ENCODE measurements at regions not wholly inside any gene's neighbourhood (a gene's known extent, or its start where the extent isn't known, plus 50 kb on each side); places are given as distances from the start of the nearest gene placed in this dataset.
"Not testable (repeated sequence)": the region's sequence is repeated elsewhere in the genome, so short reads cannot be mapped to it uniquely, and the experiment has no call there.

DNA sequence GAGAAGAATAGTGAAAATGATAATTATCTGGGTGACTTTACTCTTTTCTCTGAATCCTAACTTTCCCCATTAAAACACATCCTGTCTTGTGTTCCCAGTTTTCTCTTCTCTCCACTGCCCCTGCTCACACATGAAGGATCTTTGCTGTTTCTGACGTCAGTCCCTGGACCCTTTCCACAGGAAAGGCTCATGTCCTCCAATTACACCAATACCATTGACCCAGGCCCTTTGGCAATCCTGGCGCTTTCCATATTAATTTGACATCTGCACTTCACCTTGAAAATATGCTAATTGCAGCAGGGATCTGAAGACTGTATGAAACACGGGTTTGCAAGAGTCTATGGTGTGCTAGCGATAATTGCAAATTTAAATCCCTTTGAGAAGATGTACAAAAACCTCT lies 170.2 kb upstream of the GOT2 start:
- Histone ChIP-seq H3K9me3 (ENCODE audit: control insufficient read depth in 2 of 2, low read length in 2 of 2) (no peaks in the 10 kb centered on the region), H3K4me1 (ENCODE audit: control insufficient read depth, insufficient read depth, low read length, poor library complexity, severe bottlenecking) (no peaks in the 10 kb centered on the region), H3K36me3 (ENCODE audit: control insufficient read depth, insufficient read depth, low read length) (no peaks in the 10 kb centered on the region), H3K4me3 (ENCODE audit: low read depth, low read length) (no peak overlapping the region), H3K27ac (ENCODE audit: insufficient read depth, low read length, poor library complexity, severe bottlenecking) (no peak overlapping the region), H3K27me3 (ENCODE audit: control insufficient read depth, insufficient read depth, low read length) (no peaks in the 10 kb centered on the region)
- ATAC-seq (ENCODE audit: low read depth in 2 of 2) (no peak), DNase-seq (no peak)
- no peak overlapping the region for H3K4me3 Mint-ChIP-seq
- no peaks in the 10 kb centered on the region for H3K27me3 Mint-ChIP-seq
- peaks cover 0 to 5% (median 2%) of the 10 kb centered on the region in 7 donors for H3K9me3 Mint-ChIP-seq
- no peaks in the 10 kb centered on the region for H3K4me1 Mint-ChIP-seq
- no peaks in the 10 kb centered on the region for H3K36me3 Mint-ChIP-seq
- no peak overlapping the region for H3K27ac Mint-ChIP-seq

- no peaks in the 10 kb centered on the region for H3K27me3 ChIP-seq (ENCODE audit: control insufficient read depth, insufficient read depth, low read length)
- no peaks in the 10 kb centered on the region for H3K36me3 ChIP-seq (ENCODE audit: control insufficient read depth, insufficient read depth, low read length)
- no peak overlapping the region for H3K4me3 ChIP-seq (ENCODE audit: low read depth, low read length)
- Mint-ChIP-seq H3K36me3 (peaks cover 5% of the 10 kb centered on the region), H3K4me1 (no peaks in the 10 kb centered on the region), H3K4me3 (no peak overlapping the region), H3K27ac (no peak overlapping the region), H3K27me3 (no peaks in the 10 kb centered on the region), H3K9me3 (peaks cover 0 to 6% (median 2%) of the 10 kb centered on the region in 7 donors)
- no peaks in the 10 kb centered on the region for H3K4me1 ChIP-seq (ENCODE audit: control insufficient read depth, insufficient read depth, low read length, poor library complexity, severe bottlenecking)
- no peak overlapping the region for H3K27ac ChIP-seq (ENCODE audit: insufficient read depth, low read length, poor library complexity, severe bottlenecking)
- DNase-seq, result no peak
- ATAC-seq (ENCODE audit: low read depth in 2 of 2), result no peak
- H3K9me3 ChIP-seq (ENCODE audit: control insufficient read depth in 2 of 2, low read length in 2 of 2), result no peaks in the 10 kb centered on the region
Measured at GRCh38 chr16:58889516-58889915, 155.4 kb upstream of the GOT2 start.

GRCh38 chr16:58885528-58886170 lies 151.5 kb upstream of the GOT2 start:
- Histone ChIP-seq H3K27ac (ENCODE audit: insufficient read depth, low read length, poor library complexity, severe bottlenecking) (no peak overlapping the region), H3K36me3 (ENCODE audit: control insufficient read depth, insufficient read depth, low read length) (no peaks in the 10 kb centered on the region), H3K27me3 (ENCODE audit: control insufficient read depth, insufficient read depth, low read length) (no peaks in the 10 kb centered on the region), H3K4me1 (ENCODE audit: control insufficient read depth, insufficient read depth, low read length, poor library complexity, severe bottlenecking) (no peaks in the 10 kb centered on the region), H3K9me3 (ENCODE audit: control insufficient read depth in 2 of 2, low read length in 2 of 2) (no peaks in the 10 kb centered on the region), H3K4me3 (ENCODE audit: low read depth, low read length) (no peak overlapping the region)
- Mint-ChIP-seq H3K4me1 (no peaks in the 10 kb centered on the region), H3K27me3 (peaks cover 11% of the 10 kb centered on the region), H3K4me3 (no peak overlapping the region), H3K27ac (no peak overlapping the region), H3K36me3 (no peaks in the 10 kb centered on the region), H3K9me3 (peaks cover 0 to 3% (median 0%) of the 10 kb centered on the region in 7 donors)
- ATAC-seq (ENCODE audit: low read depth in 2 of 2), result no peak
- no peak for DNase-seq

GRCh38 chr16:58884141-58884540 lies 150.0 kb upstream of the GOT2 start:
- no peaks in the 10 kb centered on the region for H3K36me3 Mint-ChIP-seq
- no peaks in the 10 kb centered on the region for H3K9me3 ChIP-seq (ENCODE audit: control insufficient read depth in 2 of 2, low read length in 2 of 2)
- no peaks in the 10 kb centered on the region for H3K36me3 ChIP-seq (ENCODE audit: control insufficient read depth, insufficient read depth, low read length)
- ATAC-seq (ENCODE audit: low read depth in 2 of 2) (no peak), DNase-seq (no peak)
- no peaks in the 10 kb centered on the region for H3K4me1 ChIP-seq (ENCODE audit: control insufficient read depth, insufficient read depth, low read length, poor library complexity, severe bottlenecking)
- no peak overlapping the region for H3K27ac ChIP-seq (ENCODE audit: insufficient read depth, low read length, poor library complexity, severe bottlenecking)
- H3K27ac Mint-ChIP-seq, result no peak overlapping the region
- no peaks in the 10 kb centered on the region for H3K27me3 ChIP-seq (ENCODE audit: control insufficient read depth, insufficient read depth, low read length)
- no peak overlapping the region for H3K4me3 ChIP-seq (ENCODE audit: low read depth, low read length)
- H3K27me3 Mint-ChIP-seq, result peaks cover 11% of the 10 kb centered on the region
- peaks cover 0 to 12% (median 3%) of the 10 kb centered on the region in 7 donors for H3K9me3 Mint-ChIP-seq
- no peaks in the 10 kb centered on the region for H3K4me1 Mint-ChIP-seq
- H3K4me3 Mint-ChIP-seq, result no peak overlapping the region

GRCh38 chr16:58883131-58883530 lies 149.0 kb upstream of the GOT2 start:
- Histone ChIP-seq H3K36me3 (ENCODE audit: control insufficient read depth, insufficient read depth, low read length) (no peaks in the 10 kb centered on the region), H3K27ac (ENCODE audit: insufficient read depth, low read length, poor library complexity, severe bottlenecking) (no peak overlapping the region), H3K4me3 (ENCODE audit: low read depth, low read length) (no peak overlapping the region), H3K9me3 (ENCODE audit: control insufficient read depth in 2 of 2, low read length in 2 of 2) (no peaks in the 10 kb centered on the region), H3K27me3 (ENCODE audit: control insufficient read depth, insufficient read depth, low read length) (no peaks in the 10 kb centered on the region), H3K4me1 (ENCODE audit: control insufficient read depth, insufficient read depth, low read length, poor library complexity, severe bottlenecking) (no peaks in the 10 kb centered on the region)
- Mint-ChIP-seq H3K4me3 (no peak overlapping the region), H3K27ac (no peak overlapping the region), H3K4me1 (no peaks in the 10 kb centered on the region), H3K27me3 (peaks cover 11% of the 10 kb centered on the region), H3K36me3 (no peaks in the 10 kb centered on the region), H3K9me3 (peaks cover 1 to 14% (median 3%) of the 10 kb centered on the region in 7 donors)
- DNase-seq (no peak), ATAC-seq (ENCODE audit: low read depth in 2 of 2) (no peak)

GRCh38 chr16:58882292-58882691 lies 148.2 kb upstream of the GOT2 start:
- no peaks in the 10 kb centered on the region for H3K36me3 Mint-ChIP-seq
- no peaks in the 10 kb centered on the region for H3K9me3 ChIP-seq (ENCODE audit: control insufficient read depth in 2 of 2, low read length in 2 of 2)
- no peaks in the 10 kb centered on the region for H3K4me1 ChIP-seq (ENCODE audit: control insufficient read depth, insufficient read depth, low read length, poor library complexity, severe bottlenecking)
- H3K27ac ChIP-seq (ENCODE audit: insufficient read depth, low read length, poor library complexity, severe bottlenecking), result no peak overlapping the region
- no peak overlapping the region for H3K27ac Mint-ChIP-seq
- ATAC-seq (ENCODE audit: low read depth in 2 of 2), result no peak
- peaks cover 2 to 15% (median 4%) of the 10 kb centered on the region in 7 donors for H3K9me3 Mint-ChIP-seq
- H3K27me3 Mint-ChIP-seq, result peaks cover 11% of the 10 kb centered on the region
- H3K27me3 ChIP-seq (ENCODE audit: control insufficient read depth, insufficient read depth, low read length), result no peaks in the 10 kb centered on the region
- no peaks in the 10 kb centered on the region for H3K4me1 Mint-ChIP-seq
- H3K4me3 Mint-ChIP-seq, result no peak overlapping the region
- DNase-seq, result no peak
- H3K36me3 ChIP-seq (ENCODE audit: control insufficient read depth, insufficient read depth, low read length), result no peaks in the 10 kb centered on the region
- no peak overlapping the region for H3K4me3 ChIP-seq (ENCODE audit: low read depth, low read length)

DNA sequence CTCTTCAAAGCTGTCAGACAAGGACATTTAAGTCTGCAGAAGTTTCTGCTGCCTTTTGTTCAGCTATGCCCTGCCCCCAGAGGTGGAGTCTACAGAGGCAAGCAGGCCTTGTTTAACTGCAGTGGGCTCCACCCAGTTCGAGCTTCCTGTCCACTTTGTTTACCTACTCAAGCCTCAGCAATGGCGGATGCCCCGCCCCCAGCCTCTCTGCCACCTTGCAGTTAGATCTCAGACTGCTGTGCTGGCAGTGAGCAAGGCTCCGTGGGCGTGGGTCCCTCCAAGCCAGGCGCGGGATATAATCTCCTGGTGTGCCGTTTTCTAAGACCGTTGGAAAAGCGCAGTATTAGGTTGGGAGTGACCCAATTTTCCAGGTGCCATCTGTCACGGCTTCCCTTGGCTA lies 144.5 kb upstream of the GOT2 start:
- DNase-seq; H3K9me3 ChIP-seq (ENCODE audit: control insufficient read depth in 2 of 2, low read length in 2 of 2); H3K4me1 Mint-ChIP-seq; H3K36me3 Mint-ChIP-seq; H3K4me1 ChIP-seq (ENCODE audit: control insufficient read depth, insufficient read depth, low read length, poor library complexity, severe bottlenecking); H3K27ac Mint-ChIP-seq; H3K27ac ChIP-seq (ENCODE audit: insufficient read depth, low read length, poor library complexity, severe bottlenecking); H3K4me3 Mint-ChIP-seq; H3K36me3 ChIP-seq (ENCODE audit: control insufficient read depth, insufficient read depth, low read length); H3K4me3 ChIP-seq (ENCODE audit: low read depth, low read length); H3K27me3 ChIP-seq (ENCODE audit: control insufficient read depth, insufficient read depth, low read length); ATAC-seq (ENCODE audit: low read depth in 2 of 2): not testable (repeated sequence)
- H3K27me3 Mint-ChIP-seq, result peaks cover 11% of the 10 kb centered on the region
- peaks cover 0 to 13% (median 7%) of the 10 kb centered on the region in 7 donors for H3K9me3 Mint-ChIP-seq

- no peaks in the 10 kb centered on the region for H3K36me3 Mint-ChIP-seq
- Histone ChIP-seq H3K27ac (ENCODE audit: insufficient read depth, low read length, poor library complexity, severe bottlenecking) (no peak overlapping the region), H3K36me3 (ENCODE audit: control insufficient read depth, insufficient read depth, low read length) (no peaks in the 10 kb centered on the region), H3K27me3 (ENCODE audit: control insufficient read depth, insufficient read depth, low read length) (no peaks in the 10 kb centered on the region), H3K9me3 (ENCODE audit: control insufficient read depth in 2 of 2, low read length in 2 of 2) (no peaks in the 10 kb centered on the region), H3K4me3 (ENCODE audit: low read depth, low read length) (no peak overlapping the region), H3K4me1 (ENCODE audit: control insufficient read depth, insufficient read depth, low read length, poor library complexity, severe bottlenecking) (no peaks in the 10 kb centered on the region)
- peak overlapping the region in 1 of 3 donors; percentile 15 for H3K27ac Mint-ChIP-seq
- H3K9me3 Mint-ChIP-seq, result peaks cover 0 to 3% (median 0%) of the 10 kb centered on the region in 7 donors
- H3K4me3 Mint-ChIP-seq, result no peak overlapping the region
- ATAC-seq (ENCODE audit: low read depth in 2 of 2), result no peak
- DNase-seq, result no peak
- no peaks in the 10 kb centered on the region for H3K27me3 Mint-ChIP-seq
- H3K4me1 Mint-ChIP-seq, result no peaks in the 10 kb centered on the region
Measured at GRCh38 chr16:58866935-58867334, 132.8 kb upstream of the GOT2 start.

All from CD4-positive, CD25-positive, alpha-beta regulatory T cell (primary cell).